Panc1 (cell line): ENCODE measurements at regions not wholly inside any gene's neighbourhood (a gene's known extent, or its start where the extent isn't known, plus 50 kb on each side); places are given as distances from the start of the nearest gene placed in this dataset.

Experiments
- ATAC-seq: fragments of 200-7000 bp; cut with Tn5 transposase; 2 replicates; pipeline ENCODE4 v1.9.1; 2020; ENCODE audit warnings: mild to moderate bottlenecking, moderate library complexity
- BruUV-seq: library from RNA; stranded (reverse); fragments of 400-500 nt; replicated peaks from 2 replicates; lab custom pipeline; 2021; lab: Mats Ljungman, UMichigan
- CTCF ChIA-PET: fragments of 300-600 bp; sonication (Branson Sonifier 250); formaldehyde crosslinking; loops from one replicate; lab custom pipeline; 2022; ENCODE audit warnings: antibody characterized with exemption; lab: Charles Lee
- POLR2A ChIA-PET: fragments of 300-600 bp; sonication (Branson Sonifier 250); formaldehyde crosslinking; loops from one replicate; lab custom pipeline; 2022; ENCODE audit warnings: antibody characterized with exemption; lab: Charles Lee
- DNase-seq: peaks from one replicate; pipeline ENCODE4 v3.0.0-alpha.2; 2010; ENCODE audit warnings: low read depth, low spot score
- H3K27ac ChIP-seq: 2 replicates; pipeline ENCODE4 v1.5.1; 2011; ENCODE audit warnings: mild to moderate bottlenecking, low read length, inconsistent platforms
- H3K27me3 ChIP-seq: fragments of 200-500 bp; sonication (Bioruptor generic); 2 replicates; pipeline ENCODE4 v1.6.0; 2014; ENCODE audit warnings: low read length, inconsistent platforms; ENCODE audit not compliant: control insufficient read depth, insufficient read depth
- H3K36me3 ChIP-seq: fragments of 200-500 bp; sonication (Bioruptor generic); 2 replicates; pipeline ENCODE4 v1.5.1; 2014; ENCODE audit warnings: inconsistent platforms, mild to moderate bottlenecking, low read length, moderate library complexity; ENCODE audit not compliant: control insufficient read depth, insufficient read depth
- H3K4me1 ChIP-seq: 2 replicates; pipeline ENCODE4 v1.5.1; 2011; ENCODE audit warnings: inconsistent platforms, mild to moderate bottlenecking, low read length, moderate library complexity; ENCODE audit not compliant: control insufficient read depth, insufficient read depth
- H3K4me3 ChIP-seq, 2 experiments: 2 replicates each; pipeline ENCODE4 v1.5.1; 2011 to 2012; ENCODE audit warnings: low read depth in 2 of 2, low read length in 2 of 2, mild to moderate bottlenecking in 2 of 2, inconsistent platforms in 1 of 2, moderate library complexity in 1 of 2
- H3K9me3 ChIP-seq: fragments of 200-500 bp; sonication (Bioruptor generic); 2 replicates; pipeline ENCODE4 v1.5.1; 2014; ENCODE audit warnings: low read depth, mild to moderate bottlenecking, inconsistent platforms, low read length, moderate library complexity; ENCODE audit not compliant: control insufficient read depth, insufficient read depth
- CTCF ChIP-seq: fragments of 450-650 bp; IDR thresholded peaks from 2 replicates; pipeline ENCODE4 v1.5.1; 2017; ENCODE audit warnings: mild to moderate bottlenecking
- POLR2AphosphoS5 ChIP-seq: IDR thresholded peaks from 2 replicates; pipeline ENCODE4 v1.6.1; 2012; ENCODE audit warnings: mild to moderate bottlenecking, low read depth, low read length, moderate library complexity
- SIN3A ChIP-seq: IDR thresholded peaks from 2 replicates; pipeline ENCODE4 v1.6.1; 2012; ENCODE audit warnings: low read depth, mild to moderate bottlenecking, low read length, moderate library complexity, borderline replicate concordance; ENCODE audit not compliant: insufficient read depth
- TCF7L2 ChIP-seq: IDR thresholded peaks from 2 replicates; pipeline ENCODE4 v1.6.1; 2011; ENCODE audit warnings: mild to moderate bottlenecking, low read depth, low read length, inconsistent platforms
- in situ Hi-C: cut with HindIII; loops from 2 replicates; pipeline ENCODE4 v1.10.0; 2016; ENCODE audit warnings: low sequenced_read_pairs, low pct_unique_long_range_greater_than_20kb
- intact Hi-C: fragments of 100-400 bp; cut with micrococcal nuclease; formaldehyde crosslinking; loops from one replicate; pipeline ENCODE4 v1.10.0; 2022; ENCODE audit not compliant: unreplicated experiment

- ChIA-PET CTCF (no interaction called here), POLR2A (no interaction called here)
- Histone ChIP-seq H3K4me1 (no peaks in the 10 kb centered on the region), H3K9me3 (no peaks in the 10 kb centered on the region), H3K36me3 (no peaks in the 10 kb centered on the region), H3K27ac (no peak overlapping the region), H3K27me3 (no peaks in the 10 kb centered on the region), H3K4me3 (no peak overlapping the region)
- no TSS peak for BruUV-seq
- no peak for TF ChIP-seq SIN3A
- TF ChIP-seq POLR2AphosphoS5, result no peak
- in situ Hi-C loops (no loop called here), intact Hi-C loops (no loop called here)
- DNase-seq, result no peak
- ATAC-seq, result no peak
Measured at GRCh38 chr13:89968470-89968869, 1379.0 kb upstream of the MIR17HG start.

- in situ Hi-C loops, result no loop called here
- CTCF ChIA-PET, result no interaction called here
- ATAC-seq (no peak), DNase-seq (no peak)
- H3K9me3 ChIP-seq, result no peaks in the 10 kb centered on the region
- no peaks in the 10 kb centered on the region for H3K36me3 ChIP-seq
- H3K4me3 ChIP-seq, result no peak overlapping the region
- intact Hi-C loops, result no loop called here
- TF ChIP-seq CTCF (no peak), TCF7L2 (no peak)
- BruUV-seq, result no TSS peak
- H3K27me3 ChIP-seq, result no peaks in the 10 kb centered on the region
- H3K4me1 ChIP-seq, result no peaks in the 10 kb centered on the region
- H3K27ac ChIP-seq, result no peak overlapping the region
- POLR2A ChIA-PET, result no interaction called here
Measured at GRCh38 chr13:89970353-89970709, 1377.2 kb upstream of the MIR17HG start.

- no peaks in the 10 kb centered on the region for H3K4me1 ChIP-seq
- no peaks in the 10 kb centered on the region for H3K36me3 ChIP-seq
- in situ Hi-C loops, result no loop called here
- H3K27ac ChIP-seq, result no peak overlapping the region
- ChIA-PET CTCF (no interaction called here), POLR2A (no interaction called here)
- no peaks in the 10 kb centered on the region for H3K9me3 ChIP-seq
- no peaks in the 10 kb centered on the region for H3K27me3 ChIP-seq
- no TSS peak for BruUV-seq
- H3K4me3 ChIP-seq, result no peak overlapping the region
- no peak for ATAC-seq
- intact Hi-C loops, result no loop called here
- no peak for DNase-seq
- TF ChIP-seq POLR2AphosphoS5, result no peak
Measured at GRCh38 chr13:89977203-89977602, 1370.3 kb upstream of the MIR17HG start.

GRCh38 chr13:89980896-89981295 lies 1366.6 kb upstream of the MIR17HG start:
- ChIA-PET CTCF (no interaction called here), POLR2A (no interaction called here)
- Histone ChIP-seq H3K4me3 (no peak overlapping the region), H3K27me3 (no peaks in the 10 kb centered on the region), H3K27ac (no peak overlapping the region), H3K9me3 (no peaks in the 10 kb centered on the region), H3K4me1 (no peaks in the 10 kb centered on the region), H3K36me3 (no peaks in the 10 kb centered on the region)
- in situ Hi-C loops (no loop called here), intact Hi-C loops (no loop called here)
- no peak for DNase-seq
- TF ChIP-seq POLR2AphosphoS5, result no peak
- no peak for TF ChIP-seq SIN3A
- no peak for TF ChIP-seq CTCF
- TF ChIP-seq TCF7L2, result no peak
- ATAC-seq, result no peak
- BruUV-seq, result no TSS peak
